ENCODE measurements at regions not wholly inside any gene's neighbourhood (a gene's known extent, or its start where the extent isn't known, plus 50 kb on each side); places are given as distances from the start of the nearest gene placed in this dataset.

DNA sequence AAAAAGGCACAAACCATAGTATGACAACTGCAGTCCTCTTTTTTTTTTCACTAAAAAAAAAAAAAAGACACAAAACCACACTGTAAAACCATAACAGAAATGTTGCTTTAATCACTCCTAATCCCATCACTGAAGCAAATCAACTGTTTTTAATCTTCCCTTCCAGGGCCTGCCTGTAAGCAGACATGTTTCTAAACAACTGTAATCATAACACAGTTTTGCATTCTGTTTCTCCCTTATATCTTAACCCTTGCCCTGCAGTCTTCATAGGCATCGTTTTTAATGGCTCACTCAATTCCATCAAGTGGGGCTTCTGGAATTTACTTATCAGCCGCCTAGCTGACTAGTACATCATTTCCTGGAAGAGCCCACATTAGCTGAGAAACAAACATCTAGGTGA is 111.0 kb upstream of the SLC25A48 start:
- TF ChIP-seq, protein P1, sequence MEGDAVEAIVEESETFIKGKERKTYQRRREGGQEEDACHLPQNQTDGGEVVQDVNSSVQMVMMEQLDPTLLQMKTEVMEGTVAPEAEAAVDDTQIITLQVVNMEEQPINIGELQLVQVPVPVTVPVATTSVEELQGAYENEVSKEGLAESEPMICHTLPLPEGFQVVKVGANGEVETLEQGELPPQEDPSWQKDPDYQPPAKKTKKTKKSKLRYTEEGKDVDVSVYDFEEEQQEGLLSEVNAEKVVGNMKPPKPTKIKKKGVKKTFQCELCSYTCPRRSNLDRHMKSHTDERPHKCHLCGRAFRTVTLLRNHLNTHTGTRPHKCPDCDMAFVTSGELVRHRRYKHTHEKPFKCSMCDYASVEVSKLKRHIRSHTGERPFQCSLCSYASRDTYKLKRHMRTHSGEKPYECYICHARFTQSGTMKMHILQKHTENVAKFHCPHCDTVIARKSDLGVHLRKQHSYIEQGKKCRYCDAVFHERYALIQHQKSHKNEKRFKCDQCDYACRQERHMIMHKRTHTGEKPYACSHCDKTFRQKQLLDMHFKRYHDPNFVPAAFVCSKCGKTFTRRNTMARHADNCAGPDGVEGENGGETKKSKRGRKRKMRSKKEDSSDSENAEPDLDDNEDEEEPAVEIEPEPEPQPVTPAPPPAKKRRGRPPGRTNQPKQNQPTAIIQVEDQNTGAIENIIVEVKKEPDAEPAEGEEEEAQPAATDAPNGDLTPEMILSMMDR (IDR thresholded peaks at IDR 0.05; ENCODE audit: low read length): no peak
- TF ChIP-seq EZH2 (IDR thresholded peaks at IDR 0.05; ENCODE audit: borderline replicate concordance, low read length): no peak
